Mesothelial cell of epicardium (in vitro differentiated cells): ENCODE measurements at regions not wholly inside any gene's neighbourhood (a gene's known extent, or its start where the extent isn't known, plus 50 kb on each side); places are given as distances from the start of the nearest gene placed in this dataset.
"Not testable (repeated sequence)": the region's sequence is repeated elsewhere in the genome, so short reads cannot be mapped to it uniquely, and the experiment has no call there.

ENCODE experiments used
- DNase-seq, 2 experiments: peaks; one replicate each; pipeline ENCODE4 v3.0.0; 2021; ENCODE audit warnings: low spot score in 2 of 2; ENCODE audit not compliant: unreplicated experiment in 2 of 2
- H3K27ac Mint-ChIP-seq: 2 replicates; pipeline ENCODE4 v1.8.0; 2021; ENCODE audit warnings: mixed read lengths
- H3K27me3 Mint-ChIP-seq: 2 replicates; pipeline ENCODE4 v1.8.0; 2021; ENCODE audit warnings: low read depth, mixed read lengths
- H3K36me3 Mint-ChIP-seq: 2 replicates; pipeline ENCODE4 v1.8.0; 2021; ENCODE audit warnings: mixed read lengths
- H3K4me1 Mint-ChIP-seq: 2 replicates; pipeline ENCODE4 v1.8.0; 2021; ENCODE audit warnings: mixed read lengths
- H3K4me3 Mint-ChIP-seq: 2 replicates; pipeline ENCODE4 v1.8.0; 2021; ENCODE audit warnings: mild to moderate bottlenecking, moderate library complexity, mixed read lengths
- H3K9me3 Mint-ChIP-seq: 2 replicates; pipeline ENCODE4 v1.8.0; 2021; ENCODE audit warnings: mixed read lengths
- CTCF ChIP-seq: fragments of 200-600 bp; sonication (generic); IDR thresholded peaks from one replicate; pipeline ENCODE4 v1.5.0; 2021; ENCODE audit warnings: antibody characterized with exemption; ENCODE audit not compliant: unreplicated experiment

DNA sequence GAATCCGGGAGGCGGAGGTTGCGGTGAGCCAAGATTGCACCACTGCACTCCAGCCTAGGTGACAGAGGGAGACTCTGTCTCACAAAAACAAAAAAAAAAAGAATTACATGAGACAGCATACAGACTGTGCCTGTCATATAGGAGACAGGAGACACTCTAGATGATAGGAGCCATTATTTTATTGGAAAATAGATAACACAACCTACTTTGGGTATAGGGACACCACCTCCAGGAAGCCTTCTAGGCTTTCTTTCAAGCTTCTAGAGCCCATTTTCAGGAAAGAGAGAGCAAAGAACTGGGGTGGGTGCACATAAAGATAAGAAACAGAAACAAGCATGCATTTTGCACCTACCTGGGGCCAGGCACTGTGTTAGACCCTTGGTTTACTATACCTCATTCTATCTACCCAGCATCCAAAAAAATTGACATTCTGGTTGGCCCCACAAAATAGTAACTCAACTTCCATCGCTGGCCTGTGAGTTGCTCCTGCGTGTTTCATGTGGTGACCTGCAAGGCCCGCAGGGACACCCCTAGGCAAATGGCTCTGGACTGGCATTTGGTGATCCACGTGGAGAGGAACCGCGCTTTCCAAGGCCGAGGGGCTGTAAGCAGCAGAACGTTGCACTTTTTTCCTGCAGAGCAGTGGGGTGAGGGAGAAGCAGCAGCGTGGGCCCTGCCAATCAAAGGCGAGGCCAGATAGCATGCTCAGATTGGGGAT, 57.1 kb upstream of the CACUL1 start:
- no peak for TF ChIP-seq CTCF
- Mint-ChIP-seq H3K9me3 (no peaks in the 10 kb centered on the region), H3K36me3 (no peaks in the 10 kb centered on the region), H3K4me3 (no peak overlapping the region), H3K4me1 (peaks cover 2% of the 10 kb centered on the region), H3K27me3 (peaks cover 4% of the 10 kb centered on the region), H3K27ac (no peak overlapping the region)
- no peak for DNase-seq

- Mint-ChIP-seq H3K27me3 (peaks cover 4% of the 10 kb centered on the region), H3K27ac (no peak overlapping the region), H3K36me3 (no peaks in the 10 kb centered on the region), H3K4me1 (peaks cover 2% of the 10 kb centered on the region), H3K9me3 (no peaks in the 10 kb centered on the region), H3K4me3 (no peak overlapping the region)
- no peak for TF ChIP-seq CTCF
- no peak for DNase-seq
Observed at GRCh38 chr10:118812393-118812740, 57.6 kb upstream of the CACUL1 start.

- not testable (repeated sequence) for H3K27me3 Mint-ChIP-seq, H3K4me3 Mint-ChIP-seq, H3K4me1 Mint-ChIP-seq, H3K27ac Mint-ChIP-seq, H3K9me3 Mint-ChIP-seq, H3K36me3 Mint-ChIP-seq, DNase-seq
Observed at GRCh38 chr10:118813001-118813400, 58.2 kb upstream of the CACUL1 start.

DNA sequence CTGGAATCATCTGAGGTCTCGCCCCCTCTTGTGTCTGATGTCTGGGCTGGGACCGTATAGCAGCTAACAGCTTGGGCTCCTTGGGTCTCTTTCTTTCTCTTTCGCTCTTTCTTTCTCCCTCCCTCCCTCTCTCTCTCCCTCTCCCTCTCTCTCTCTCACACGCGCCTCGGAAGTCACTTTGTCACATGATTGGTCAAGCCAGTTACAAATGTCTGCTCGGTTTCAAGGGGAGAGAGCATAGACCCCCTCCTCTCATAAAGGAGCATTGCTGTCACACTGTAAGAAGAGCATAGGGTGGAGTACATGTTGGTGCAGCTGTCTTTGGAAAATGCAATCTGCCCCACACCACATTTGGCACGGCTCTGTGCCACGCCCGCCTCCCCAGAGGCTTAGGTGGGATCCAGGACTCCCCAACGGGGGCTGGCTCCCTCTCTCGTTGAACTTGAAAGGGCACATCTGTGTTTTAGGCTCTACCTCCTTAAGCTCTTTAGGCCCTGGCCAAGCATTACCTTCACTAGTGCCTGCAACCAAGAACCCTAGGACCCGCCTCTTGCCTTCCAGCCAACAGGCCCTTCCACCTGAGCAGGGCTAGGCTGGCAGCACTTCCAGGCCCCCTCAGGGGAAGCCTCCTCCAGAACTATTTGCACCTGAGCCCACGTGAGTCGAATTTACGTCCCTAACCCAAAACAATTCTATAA, 61.9 kb upstream of the CACUL1 start:
- no peak for DNase-seq
- H3K27ac Mint-ChIP-seq = no peak overlapping the region
- TF ChIP-seq CTCF = no peak
- H3K4me1 Mint-ChIP-seq = no peaks in the 10 kb centered on the region
- no peak overlapping the region for H3K4me3 Mint-ChIP-seq
- H3K9me3 Mint-ChIP-seq = no peaks in the 10 kb centered on the region
- H3K27me3 Mint-ChIP-seq = peaks cover 6% of the 10 kb centered on the region
- no peaks in the 10 kb centered on the region for H3K36me3 Mint-ChIP-seq

DNA sequence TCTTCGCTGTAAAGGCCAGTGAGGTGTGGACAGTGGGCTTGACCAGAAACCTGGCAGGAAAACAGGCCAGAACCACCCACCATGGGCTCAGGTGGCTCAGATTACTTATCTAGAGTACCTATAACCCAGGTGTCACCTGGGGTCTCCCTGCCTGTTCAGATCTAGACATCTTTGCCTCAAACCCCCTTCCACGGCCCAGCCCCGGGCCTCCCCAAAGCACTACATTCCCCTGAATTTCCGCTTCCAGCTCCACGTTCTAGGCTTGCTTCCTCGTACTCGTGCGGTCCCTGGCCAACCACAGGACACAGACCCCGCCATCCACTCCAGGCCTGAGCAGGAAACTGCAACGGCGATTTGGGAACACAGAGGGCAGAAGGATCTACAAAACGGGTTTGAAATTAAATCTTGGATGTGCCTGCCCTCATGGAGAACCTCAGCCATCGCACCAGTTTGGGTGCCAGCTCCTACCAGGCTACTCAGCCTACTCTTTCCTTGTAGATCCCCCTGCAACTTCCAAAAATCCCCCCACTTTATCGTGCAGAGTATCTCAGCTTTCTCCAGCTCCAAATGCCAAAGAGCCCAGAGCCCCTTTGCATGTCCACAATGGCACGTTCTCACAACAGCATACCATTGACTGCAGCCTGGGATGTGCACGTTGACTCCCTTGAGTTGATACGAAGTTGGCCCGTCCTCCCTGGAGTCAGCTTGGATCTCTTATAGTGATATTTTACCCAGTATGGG, 62.7 kb upstream of the CACUL1 start:
- no peaks in the 10 kb centered on the region for H3K9me3 Mint-ChIP-seq
- no peak for TF ChIP-seq CTCF
- H3K27me3 Mint-ChIP-seq = peaks cover 6% of the 10 kb centered on the region
- H3K4me3 Mint-ChIP-seq = no peak overlapping the region
- no peak overlapping the region for H3K27ac Mint-ChIP-seq
- no peaks in the 10 kb centered on the region for H3K4me1 Mint-ChIP-seq
- DNase-seq = no peak
- H3K36me3 Mint-ChIP-seq = no peaks in the 10 kb centered on the region

DNA sequence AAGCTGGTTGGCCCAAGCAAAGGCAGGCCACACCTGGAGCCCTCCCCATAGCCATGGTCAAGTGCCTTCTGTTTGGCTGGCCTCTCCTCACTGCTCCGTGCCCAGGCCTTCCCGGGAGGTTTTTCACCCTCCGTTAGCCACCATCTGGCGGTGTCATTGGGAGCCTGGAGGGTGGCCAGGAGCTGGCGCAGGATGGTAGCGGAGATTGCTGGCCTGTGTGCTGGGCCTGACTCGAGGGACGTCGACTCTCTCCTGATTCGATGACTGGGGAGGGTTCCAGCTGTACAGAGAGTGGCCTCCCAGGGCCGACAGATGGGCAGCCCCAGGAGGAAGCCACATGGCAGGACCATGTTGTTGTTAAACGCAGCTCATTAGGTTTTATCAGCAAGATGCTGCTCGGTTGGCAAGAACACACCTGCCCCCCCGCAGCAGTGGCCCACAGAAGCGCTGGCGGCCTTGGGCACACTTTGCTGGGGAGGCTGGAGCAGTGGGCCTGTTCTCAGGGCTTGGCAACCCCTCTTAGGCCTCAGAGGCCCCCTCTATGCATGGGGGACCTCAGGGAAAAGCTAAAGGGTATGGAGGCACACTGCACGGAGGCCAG, 64.0 kb upstream of the CACUL1 start:
- no peaks in the 10 kb centered on the region for H3K4me1 Mint-ChIP-seq
- H3K9me3 Mint-ChIP-seq = no peaks in the 10 kb centered on the region
- no peak overlapping the region for H3K4me3 Mint-ChIP-seq
- no peak for TF ChIP-seq CTCF
- peaks cover 6% of the 10 kb centered on the region for H3K27me3 Mint-ChIP-seq
- no peak for DNase-seq
- no peak overlapping the region for H3K27ac Mint-ChIP-seq
- no peaks in the 10 kb centered on the region for H3K36me3 Mint-ChIP-seq
